Kidney (tissue), 13 donors: ENCODE measurements at regions not wholly inside any gene's neighbourhood (a gene's known extent, or its start where the extent isn't known, plus 50 kb on each side); places are given as distances from the start of the nearest gene placed in this dataset.

Experiments
- DNase-seq, 5 donors: peaks; one replicate each; pipeline ENCODE4 v3.0.0-alpha.2; 2013 to 2020
- FAIRE-seq: peaks from 2 replicates; lab custom pipeline; 2012; peaks lifted over from hg19 to GRCh38; lab: Jason Lieb, UNC
- H3K27ac ChIP-seq, 2 donors: one replicate each; pipeline ENCODE4 v1.7.0; 2013; ENCODE audit warnings: low read depth in 2 of 2, low read length in 2 of 2, inconsistent platforms in 1 of 2
- H3K27me3 ChIP-seq: one replicate; pipeline ENCODE4 v1.7.1; 2013; ENCODE audit warnings: low read length, inconsistent platforms; ENCODE audit not compliant: control insufficient read depth, insufficient read depth
- H3K36me3 ChIP-seq, 3 donors: one replicate each; pipeline versions ENCODE4 v1.7.0 to v1.7.1; 2013; ENCODE audit warnings: low read length in 3 of 3, control low read depth in 1 of 3, inconsistent platforms in 1 of 3; ENCODE audit not compliant: insufficient read depth in 3 of 3, control insufficient read depth in 2 of 3
- H3K4me1 ChIP-seq, 3 donors: one replicate each; pipeline versions ENCODE4 v1.7.0 to v1.7.1; 2013; ENCODE audit warnings: low read length in 3 of 3, inconsistent platforms in 1 of 3, low read depth in 1 of 3; ENCODE audit not compliant: control insufficient read depth in 2 of 3, insufficient read depth in 2 of 3
- H3K4me3 ChIP-seq, 3 donors: one replicate each; pipeline versions ENCODE4 v1.7.0 to v1.8.1; 2013; ENCODE audit warnings: low read length in 3 of 3, control low read depth in 1 of 3, inconsistent platforms in 1 of 3
- H3K9ac ChIP-seq, 3 donors: one replicate each; pipeline versions ENCODE4 v1.7.0 to v1.7.1; 2013; ENCODE audit warnings: low read length in 3 of 3, control low read depth in 1 of 3, inconsistent platforms in 1 of 3
- H3K9me3 ChIP-seq, 3 donors: one replicate each; pipeline versions ENCODE4 v1.7.0 to v1.7.1; 2013; ENCODE audit warnings: low read length in 3 of 3, control low read depth in 1 of 3, inconsistent platforms in 1 of 3; ENCODE audit not compliant: control insufficient read depth in 2 of 3, insufficient read depth in 1 of 3
- intact Hi-C: fragments of 100-400 bp; cut with DNase I; formaldehyde crosslinking; loops from one replicate; pipeline ENCODE4 v1.11.1; 2022
- TF ChIP-seq, protein P1 (sequence below): IDR thresholded peaks from 3 replicates; pipeline ENCODE4 v1.5.1; 2012; ENCODE audit warnings: mild to moderate bottlenecking, moderate library complexity, borderline replicate concordance; ENCODE audit not compliant: insufficient read depth; ENCODE audit errors: extremely low read depth
- donor health status: control.
- donor health status: control.
- donor health status: control.
- donor health status: control.
- donor health status: control.
- donor health status: DM: yes; HTN: yes; CAD: no.
- donor health status: Normal renal cell carcinoma (clear cell type).

DNA sequence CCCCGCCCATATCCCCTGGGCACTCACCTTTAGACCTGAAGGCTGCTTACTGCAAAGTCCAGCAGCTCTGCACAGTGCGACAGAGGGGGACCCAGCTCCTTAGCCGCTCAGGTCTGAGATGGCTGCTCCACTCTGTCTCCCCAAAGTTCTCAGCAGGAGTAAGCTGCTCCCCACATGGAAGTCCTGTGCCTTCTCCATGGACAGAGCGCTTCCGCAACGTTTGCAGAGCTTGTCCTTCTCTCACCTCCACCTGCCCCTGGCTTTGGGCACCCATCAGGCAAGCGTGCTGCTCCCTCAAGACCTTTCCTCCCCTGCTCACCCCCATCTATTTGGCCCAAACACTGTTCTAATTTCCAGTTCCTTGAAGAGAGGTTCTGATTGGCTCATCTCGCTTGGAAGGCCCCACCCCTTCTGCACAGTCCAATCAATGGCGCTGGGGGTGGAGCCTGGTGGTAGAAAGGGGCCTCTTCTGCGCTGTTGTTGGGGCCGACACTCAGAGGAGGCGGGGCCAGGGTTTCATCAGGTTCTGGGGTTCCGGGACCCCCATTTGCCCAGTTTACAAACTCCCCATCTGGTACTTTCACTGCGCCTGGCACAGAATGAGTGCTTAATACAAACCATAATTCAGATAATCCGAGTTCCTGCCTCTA, 137.2 kb downstream of the CYLD start:
- DNase-seq (no peak), FAIRE-seq (no peak)
- TF ChIP-seq, protein P1, sequence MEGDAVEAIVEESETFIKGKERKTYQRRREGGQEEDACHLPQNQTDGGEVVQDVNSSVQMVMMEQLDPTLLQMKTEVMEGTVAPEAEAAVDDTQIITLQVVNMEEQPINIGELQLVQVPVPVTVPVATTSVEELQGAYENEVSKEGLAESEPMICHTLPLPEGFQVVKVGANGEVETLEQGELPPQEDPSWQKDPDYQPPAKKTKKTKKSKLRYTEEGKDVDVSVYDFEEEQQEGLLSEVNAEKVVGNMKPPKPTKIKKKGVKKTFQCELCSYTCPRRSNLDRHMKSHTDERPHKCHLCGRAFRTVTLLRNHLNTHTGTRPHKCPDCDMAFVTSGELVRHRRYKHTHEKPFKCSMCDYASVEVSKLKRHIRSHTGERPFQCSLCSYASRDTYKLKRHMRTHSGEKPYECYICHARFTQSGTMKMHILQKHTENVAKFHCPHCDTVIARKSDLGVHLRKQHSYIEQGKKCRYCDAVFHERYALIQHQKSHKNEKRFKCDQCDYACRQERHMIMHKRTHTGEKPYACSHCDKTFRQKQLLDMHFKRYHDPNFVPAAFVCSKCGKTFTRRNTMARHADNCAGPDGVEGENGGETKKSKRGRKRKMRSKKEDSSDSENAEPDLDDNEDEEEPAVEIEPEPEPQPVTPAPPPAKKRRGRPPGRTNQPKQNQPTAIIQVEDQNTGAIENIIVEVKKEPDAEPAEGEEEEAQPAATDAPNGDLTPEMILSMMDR: no peak
- Histone ChIP-seq H3K9ac (no peak overlapping the region), H3K4me3 (peak overlapping the region in 2 of 3 donors; percentile 18 to 51), H3K36me3 (no peaks in the 10 kb centered on the region), H3K27ac (no peak overlapping the region), H3K4me1 (no peaks in the 10 kb centered on the region), H3K27me3 (no peaks in the 10 kb centered on the region), H3K9me3 (no peaks in the 10 kb centered on the region)
- intact Hi-C loops: no loop called here

DNA sequence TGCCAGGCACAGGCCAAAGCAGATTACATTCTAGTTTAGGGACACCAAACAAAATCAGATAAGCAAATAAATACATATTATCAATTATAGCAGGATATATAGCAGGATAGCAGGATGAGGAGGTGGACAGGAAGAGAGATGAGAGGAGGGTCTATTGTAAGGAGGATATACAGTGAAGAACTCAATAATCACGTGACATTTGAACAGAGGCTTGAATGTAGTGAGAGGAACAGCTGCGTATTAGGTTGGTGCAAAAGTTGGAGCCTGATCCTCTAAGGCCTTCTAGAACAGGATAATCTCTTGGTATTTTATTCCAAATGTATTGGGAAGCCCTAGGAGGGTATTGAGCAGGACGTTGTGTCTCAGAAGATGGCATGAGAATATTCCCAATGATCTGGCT, 136.7 kb downstream of the CYLD start:
- Histone ChIP-seq H3K4me3 (peak overlapping the region in 2 of 3 donors; percentile 18 to 42), H3K36me3 (no peaks in the 10 kb centered on the region), H3K27me3 (no peaks in the 10 kb centered on the region), H3K27ac (no peak overlapping the region), H3K9ac (no peak overlapping the region), H3K4me1 (no peaks in the 10 kb centered on the region), H3K9me3 (no peaks in the 10 kb centered on the region)
- TF ChIP-seq, protein P1: no peak
- DNase-seq (no peak), FAIRE-seq (no peak)
- intact Hi-C loops: no loop called here

GRCh38 chr16:50876263-50876662, 134.4 kb downstream of the CYLD start:
- Histone ChIP-seq H3K27me3 (no peaks in the 10 kb centered on the region), H3K4me1 (no peaks in the 10 kb centered on the region), H3K9me3 (peaks cover 0 to 2% (median 0%) of the 10 kb centered on the region in 3 donors), H3K4me3 (no peak overlapping the region), H3K9ac (no peak overlapping the region), H3K27ac (no peak overlapping the region), H3K36me3 (no peaks in the 10 kb centered on the region)
- TF ChIP-seq, protein P1: no peak
- FAIRE-seq (no peak), DNase-seq (no peak)
- intact Hi-C loops: no loop called here

GRCh38 chr16:50868577-50868976, 126.7 kb downstream of the CYLD start:
- no peak for FAIRE-seq
- intact Hi-C loops: no loop called here

More at GRCh38 chr16:50868577-50868976, 126.7 kb downstream of the CYLD start:
- TF ChIP-seq, protein P1: no peak
- Histone ChIP-seq H3K36me3 (no peaks in the 10 kb centered on the region), H3K27ac (no peak overlapping the region), H3K27me3 (no peaks in the 10 kb centered on the region), H3K4me3 (no peak overlapping the region), H3K9me3 (peaks cover 0 to 2% (median 0%) of the 10 kb centered on the region in 3 donors), H3K4me1 (no peaks in the 10 kb centered on the region), H3K9ac (no peak overlapping the region)
- no peak for DNase-seq
